PC-9 (cell line): ENCODE measurements at regions not wholly inside any gene's neighbourhood (a gene's known extent, or its start where the extent isn't known, plus 50 kb on each side); places are given as distances from the start of the nearest gene placed in this dataset.

Source experiments
- EZH2 ChIP-seq: fragments of 200-600 bp; sonication (generic); IDR thresholded peaks from 2 replicates; pipeline ENCODE4 v1.8.0; 2017; ENCODE audit warnings: antibody characterized with exemption, low read depth
- TF ChIP-seq, protein P1 (sequence below): fragments of 200-600 bp; sonication (generic); conservative IDR thresholded peaks from 2 replicates; pipeline ENCODE4 v1.6.1; 2017; ENCODE audit warnings: mixed run types, antibody characterized with exemption, mild to moderate bottlenecking, moderate library complexity

- TF ChIP-seq, protein P1, sequence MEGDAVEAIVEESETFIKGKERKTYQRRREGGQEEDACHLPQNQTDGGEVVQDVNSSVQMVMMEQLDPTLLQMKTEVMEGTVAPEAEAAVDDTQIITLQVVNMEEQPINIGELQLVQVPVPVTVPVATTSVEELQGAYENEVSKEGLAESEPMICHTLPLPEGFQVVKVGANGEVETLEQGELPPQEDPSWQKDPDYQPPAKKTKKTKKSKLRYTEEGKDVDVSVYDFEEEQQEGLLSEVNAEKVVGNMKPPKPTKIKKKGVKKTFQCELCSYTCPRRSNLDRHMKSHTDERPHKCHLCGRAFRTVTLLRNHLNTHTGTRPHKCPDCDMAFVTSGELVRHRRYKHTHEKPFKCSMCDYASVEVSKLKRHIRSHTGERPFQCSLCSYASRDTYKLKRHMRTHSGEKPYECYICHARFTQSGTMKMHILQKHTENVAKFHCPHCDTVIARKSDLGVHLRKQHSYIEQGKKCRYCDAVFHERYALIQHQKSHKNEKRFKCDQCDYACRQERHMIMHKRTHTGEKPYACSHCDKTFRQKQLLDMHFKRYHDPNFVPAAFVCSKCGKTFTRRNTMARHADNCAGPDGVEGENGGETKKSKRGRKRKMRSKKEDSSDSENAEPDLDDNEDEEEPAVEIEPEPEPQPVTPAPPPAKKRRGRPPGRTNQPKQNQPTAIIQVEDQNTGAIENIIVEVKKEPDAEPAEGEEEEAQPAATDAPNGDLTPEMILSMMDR = no peak
- no peak for TF ChIP-seq EZH2
These were observed 287.6 kb downstream of the FAT3 start for GRCh38 chr11:92512204-92512569.
